Mammary epithelial cell (primary cell): ENCODE measurements at regions not wholly inside any gene's neighbourhood (a gene's known extent, or its start where the extent isn't known, plus 50 kb on each side); places are given as distances from the start of the nearest gene placed in this dataset.

Experiments
- EZH2 ChIP-seq: IDR thresholded peaks from 2 replicates; pipeline ENCODE4 v1.6.1; 2012; ENCODE audit warnings: low read length, inconsistent platforms, borderline replicate concordance
- TF ChIP-seq, protein P1 (sequence below), 2 donors: IDR thresholded peaks in 1 of 2; conservative IDR thresholded peaks in 1 of 2; 2 replicates each; pipeline ENCODE4 v1.5.1; 2011 to 2012; ENCODE audit warnings: inconsistent platforms in 2 of 2, low read length in 2 of 2, mild to moderate bottlenecking in 2 of 2, control low read depth in 1 of 2, low read depth in 1 of 2; ENCODE audit not compliant: insufficient read depth in 1 of 2; ENCODE audit errors: extremely low read depth in 1 of 2

DNA sequence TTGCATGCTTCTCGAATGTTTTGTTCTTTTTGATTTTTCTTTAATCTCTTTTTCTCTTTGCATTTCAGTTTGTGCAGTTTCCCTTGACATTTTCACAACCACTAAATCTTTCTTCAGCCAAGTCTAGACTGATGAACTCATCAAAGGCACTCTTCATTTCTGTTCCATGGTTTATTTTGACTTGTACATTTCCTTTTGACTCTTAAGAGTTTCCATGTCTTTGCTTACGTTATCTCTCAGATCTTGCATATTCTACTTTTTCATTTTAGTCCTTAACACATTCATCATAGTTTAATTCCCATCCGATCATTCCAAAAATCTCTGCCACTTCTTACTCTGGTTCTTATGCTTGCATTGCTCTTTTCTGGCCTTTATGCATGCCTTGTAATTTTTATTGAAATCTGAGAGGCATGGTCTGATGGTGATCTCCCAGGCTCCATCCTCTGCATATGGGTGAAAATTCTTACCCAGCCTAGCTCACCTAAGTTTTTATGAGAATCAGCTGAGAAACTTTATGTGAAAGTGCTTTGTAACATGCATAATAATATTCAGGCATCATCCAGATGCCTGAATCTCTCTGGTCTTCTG, 202.8 kb upstream of the IGFBP3 start:
- TF ChIP-seq, protein P1, sequence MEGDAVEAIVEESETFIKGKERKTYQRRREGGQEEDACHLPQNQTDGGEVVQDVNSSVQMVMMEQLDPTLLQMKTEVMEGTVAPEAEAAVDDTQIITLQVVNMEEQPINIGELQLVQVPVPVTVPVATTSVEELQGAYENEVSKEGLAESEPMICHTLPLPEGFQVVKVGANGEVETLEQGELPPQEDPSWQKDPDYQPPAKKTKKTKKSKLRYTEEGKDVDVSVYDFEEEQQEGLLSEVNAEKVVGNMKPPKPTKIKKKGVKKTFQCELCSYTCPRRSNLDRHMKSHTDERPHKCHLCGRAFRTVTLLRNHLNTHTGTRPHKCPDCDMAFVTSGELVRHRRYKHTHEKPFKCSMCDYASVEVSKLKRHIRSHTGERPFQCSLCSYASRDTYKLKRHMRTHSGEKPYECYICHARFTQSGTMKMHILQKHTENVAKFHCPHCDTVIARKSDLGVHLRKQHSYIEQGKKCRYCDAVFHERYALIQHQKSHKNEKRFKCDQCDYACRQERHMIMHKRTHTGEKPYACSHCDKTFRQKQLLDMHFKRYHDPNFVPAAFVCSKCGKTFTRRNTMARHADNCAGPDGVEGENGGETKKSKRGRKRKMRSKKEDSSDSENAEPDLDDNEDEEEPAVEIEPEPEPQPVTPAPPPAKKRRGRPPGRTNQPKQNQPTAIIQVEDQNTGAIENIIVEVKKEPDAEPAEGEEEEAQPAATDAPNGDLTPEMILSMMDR (conservative IDR thresholded peaks at IDR 0.05 in 1 of 2, IDR thresholded peaks at IDR 0.05 in 1 of 2; ENCODE audit: extremely low read depth in 1 of 2, insufficient read depth in 1 of 2, low read depth in 1 of 2, low read length in 2 of 2): no peak
- TF ChIP-seq EZH2: no peak
